Lung (tissue), 11 donors: ENCODE measurements at regions not wholly inside any gene's neighbourhood (a gene's known extent, or its start where the extent isn't known, plus 50 kb on each side); places are given as distances from the start of the nearest gene placed in this dataset.
A peak's percentile ranks its signal among the peaks of the same experiment; 100 is the strongest.

ENCODE experiments used
- ATAC-seq: fragments of 200-7000 bp; cut with Tn5 transposase; one replicate; pipeline ENCODE4 v1.9.1; 2020; ENCODE audit warnings: moderate number of reproducible peaks; ENCODE audit not compliant: insufficient read depth, low FRiP score
- DNase-seq, 3 donors: peaks; one replicate each; pipeline ENCODE4 v3.0.0-alpha.2; 2013 to 2017
- H3K27ac ChIP-seq, 2 donors: one replicate each; pipeline ENCODE4 v1.5.1; 2013; ENCODE audit warnings: mild to moderate bottlenecking in 2 of 2, moderate library complexity in 2 of 2, control low read depth in 1 of 2, inconsistent platforms in 1 of 2, low read depth in 1 of 2, low read length in 1 of 2
- H3K27me3 ChIP-seq, 3 donors: one replicate each; pipeline ENCODE4 v1.5.1; 2013; ENCODE audit warnings: low read length in 2 of 3; ENCODE audit not compliant: control insufficient read depth in 3 of 3, insufficient read depth in 3 of 3
- H3K36me3 ChIP-seq, 4 donors: one replicate each; pipeline ENCODE4 v1.5.1; 2013; ENCODE audit warnings: low read length in 4 of 4, mild to moderate bottlenecking in 1 of 4, moderate library complexity in 1 of 4; ENCODE audit not compliant: control insufficient read depth in 4 of 4, insufficient read depth in 4 of 4
- H3K4me1 ChIP-seq, 5 donors: one replicate each; pipeline ENCODE4 v1.5.1; 2013; ENCODE audit warnings: low read length in 5 of 5, mild to moderate bottlenecking in 2 of 5, moderate library complexity in 1 of 5; ENCODE audit not compliant: control insufficient read depth in 5 of 5, insufficient read depth in 5 of 5
- H3K4me3 ChIP-seq: one replicate; pipeline ENCODE4 v1.5.1; 2013; ENCODE audit warnings: mild to moderate bottlenecking, control low read depth, moderate library complexity
- H3K9ac ChIP-seq, 2 donors: one replicate each; pipeline ENCODE4 v1.5.1; 2013; ENCODE audit warnings: low read length in 2 of 2, control low read depth in 1 of 2; ENCODE audit not compliant: insufficient read depth in 1 of 2
- H3K9me3 ChIP-seq, 4 donors: one replicate each; pipeline ENCODE4 v1.5.1; 2013; ENCODE audit warnings: low read length in 3 of 4, mild to moderate bottlenecking in 1 of 4, moderate library complexity in 1 of 4; ENCODE audit not compliant: control insufficient read depth in 4 of 4, insufficient read depth in 3 of 4
- CTCF ChIP-seq: IDR thresholded peaks from 2 replicates; pipeline ENCODE4 v1.5.1; 2012; ENCODE audit warnings: mild to moderate bottlenecking; ENCODE audit errors: control extremely low read depth, extremely low read depth
- WGBS, 2 donors: extraction: QIAGEN DNeasy Blood & Tissue Kit; methylation state at CpG; one replicate each; pipeline ENCODE4 v1.1.7; 2013; 5-methylcytosine and 5-hydroxymethylcytosine counted together
- donor health status: control.
- donor health status: control.
- donor health status: Bipolar disorder and iron deficiency.
- donor health status: healthy.
- donor health status: DM: yes; HTN: yes; CAD: no.

GRCh38 chr15:77538793-77539497, 93.8 kb downstream of the LINGO1 start:
- peak; percentile 55 to 85 (median 70) for DNase-seq
- no peak for ATAC-seq

GRCh38 chr15:77538027-77538451, 94.7 kb downstream of the LINGO1 start:
- Histone ChIP-seq H3K4me3 (no peak overlapping the region), H3K27me3 (no peaks in the 10 kb centered on the region), H3K9ac (no peak overlapping the region), H3K27ac (no peak overlapping the region), H3K4me1 (peaks cover 0 to 42% (median 11%) of the 10 kb centered on the region in 5 donors), H3K9me3 (no peaks in the 10 kb centered on the region), H3K36me3 (no peaks in the 10 kb centered on the region)
- TF ChIP-seq CTCF, result no peak
- 62 to 70% methylated on average over 7 of the region's 7 CpGs for WGBS, 2 donors
- ATAC-seq (no peak), DNase-seq (peak in 1 of 3 donors; percentile 60)

More at GRCh38 chr15:77538793-77539497, 93.8 kb downstream of the LINGO1 start:
- H3K27ac ChIP-seq, result peak overlapping the region in 1 of 2 donors; percentile 20
- H3K4me1 ChIP-seq, result peaks cover 0 to 42% (median 13%) of the 10 kb centered on the region in 5 donors
- H3K9ac ChIP-seq, result no peak overlapping the region
- no peaks in the 10 kb centered on the region for H3K36me3 ChIP-seq
- no peaks in the 10 kb centered on the region for H3K27me3 ChIP-seq
- H3K4me3 ChIP-seq, result no peak overlapping the region
- 66 to 79% methylated on average over 5 of the region's 5 CpGs for WGBS, 2 donors
- TF ChIP-seq CTCF, result no peak
- H3K9me3 ChIP-seq, result no peaks in the 10 kb centered on the region

DNA sequence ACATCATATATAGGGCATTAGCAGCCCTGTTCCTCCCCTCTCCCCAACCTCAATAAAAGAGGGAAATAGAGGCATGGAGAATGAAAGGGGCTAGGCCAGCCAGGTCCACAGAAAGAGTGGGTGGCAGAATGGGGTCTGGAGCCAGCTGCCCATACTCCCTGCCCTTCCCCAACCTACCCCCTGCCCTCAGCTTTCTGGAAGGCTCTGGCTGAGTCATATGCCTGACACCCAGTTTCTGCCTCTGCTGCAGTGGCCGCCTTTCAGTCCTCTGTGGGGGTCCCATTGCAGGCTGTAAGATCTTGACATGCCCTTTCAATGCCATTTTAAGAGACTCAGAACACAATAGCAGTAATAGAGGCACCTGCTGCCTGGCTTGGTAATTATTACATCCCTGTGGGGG, 95.7 kb downstream of the LINGO1 start:
- no peak overlapping the region for H3K27ac ChIP-seq
- H3K9me3 ChIP-seq, result no peaks in the 10 kb centered on the region

More for the DNA sequence above, 95.7 kb downstream of the LINGO1 start:
- Histone ChIP-seq H3K36me3 (no peaks in the 10 kb centered on the region), H3K9ac (no peak overlapping the region), H3K4me3 (no peak overlapping the region), H3K27me3 (no peaks in the 10 kb centered on the region), H3K4me1 (peaks cover 0 to 42% (median 10%) of the 10 kb centered on the region in 5 donors)
- ATAC-seq, result no peak
- DNase-seq, result peak in 1 of 3 donors; percentile 6
- WGBS, 2 donors, result 95 to 98% methylated on average over 1 of the region's 1 CpG
- no peak for TF ChIP-seq CTCF
